KBM-7 (cell line): ENCODE measurements at regions not wholly inside any gene's neighbourhood (a gene's known extent, or its start where the extent isn't known, plus 50 kb on each side); places are given as distances from the start of the nearest gene placed in this dataset.
A peak's percentile ranks its signal among the peaks of the same experiment; 100 is the strongest.

Experiments
- DNase-seq: peaks from one replicate; pipeline ENCODE4 v3.0.0-alpha.2; 2015
- in situ Hi-C: fragments of 300-500 bp; cut with MboI; formaldehyde crosslinking; loops from 2 replicates; pipeline ENCODE4 v1.14.3; 2020; ENCODE audit warnings: low sequenced_read_pairs, low pct_unique_long_range_greater_than_20kb, mixed read lengths

DNA sequence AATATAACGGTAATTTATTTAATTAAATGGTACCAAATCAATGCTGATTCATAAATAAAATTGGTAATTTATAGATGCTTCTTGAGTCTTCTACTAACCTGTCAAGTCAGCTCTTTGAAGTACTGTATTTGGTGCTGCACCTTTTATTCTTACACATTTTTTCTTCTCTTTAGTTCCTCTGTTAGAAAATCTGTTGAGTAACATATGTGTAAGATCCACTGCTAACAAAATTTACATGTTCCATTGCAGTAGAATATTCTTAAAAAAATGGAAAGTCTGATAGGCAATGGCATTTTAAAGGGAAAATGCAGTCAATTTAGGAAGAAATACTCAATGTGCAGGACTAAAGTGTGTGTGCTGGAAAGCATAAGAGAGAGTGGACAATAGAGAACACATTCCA, 936.6 kb downstream of the ZPLD1 start:
- in situ Hi-C loops = no loop called here
- DNase-seq = no peak

- no peak for DNase-seq
- in situ Hi-C loops = no loop called here
Observed at GRCh38 chr3:103372031-103372430, 937.2 kb downstream of the ZPLD1 start.

- no peak for DNase-seq
- in situ Hi-C loops = no loop called here
Observed at GRCh38 chr3:103380391-103380790, 945.6 kb downstream of the ZPLD1 start.

DNA sequence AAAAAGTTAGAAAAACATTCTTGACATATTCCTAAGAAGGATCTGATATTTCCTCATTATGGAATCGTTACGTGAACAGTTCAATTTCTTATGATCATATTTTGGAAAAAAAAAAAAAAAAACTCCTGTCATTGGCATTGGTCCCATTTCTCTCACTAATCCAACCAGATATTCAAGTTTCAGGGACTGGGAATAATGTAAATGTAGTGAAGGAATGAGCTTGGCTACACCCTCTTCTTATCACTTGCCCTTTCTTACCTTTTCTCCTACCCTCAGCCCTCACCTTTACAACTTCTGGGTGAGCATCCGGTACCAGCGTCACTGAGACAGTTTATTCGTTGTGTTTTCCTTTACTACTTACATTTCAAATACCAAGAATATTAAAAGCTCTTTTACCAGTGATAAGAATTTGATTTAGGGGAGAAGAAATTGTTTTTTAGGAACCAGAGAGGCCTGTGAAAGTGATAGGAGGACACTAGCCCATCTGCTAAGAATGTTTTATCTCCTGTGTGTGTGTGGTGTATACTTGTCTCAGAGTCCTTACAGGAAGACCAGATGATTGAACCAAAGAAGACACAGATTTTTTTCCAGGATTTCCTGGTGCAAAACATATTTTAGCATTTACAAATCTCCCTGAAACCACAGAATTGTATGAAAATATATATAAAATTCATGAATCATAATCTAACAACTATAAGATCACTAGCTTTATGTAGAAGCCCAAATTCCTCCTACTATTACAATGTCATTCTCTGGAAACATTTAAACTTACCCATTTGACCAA, 946.7 kb downstream of the ZPLD1 start:
- DNase-seq = no peak
- in situ Hi-C loops = no loop called here

DNA sequence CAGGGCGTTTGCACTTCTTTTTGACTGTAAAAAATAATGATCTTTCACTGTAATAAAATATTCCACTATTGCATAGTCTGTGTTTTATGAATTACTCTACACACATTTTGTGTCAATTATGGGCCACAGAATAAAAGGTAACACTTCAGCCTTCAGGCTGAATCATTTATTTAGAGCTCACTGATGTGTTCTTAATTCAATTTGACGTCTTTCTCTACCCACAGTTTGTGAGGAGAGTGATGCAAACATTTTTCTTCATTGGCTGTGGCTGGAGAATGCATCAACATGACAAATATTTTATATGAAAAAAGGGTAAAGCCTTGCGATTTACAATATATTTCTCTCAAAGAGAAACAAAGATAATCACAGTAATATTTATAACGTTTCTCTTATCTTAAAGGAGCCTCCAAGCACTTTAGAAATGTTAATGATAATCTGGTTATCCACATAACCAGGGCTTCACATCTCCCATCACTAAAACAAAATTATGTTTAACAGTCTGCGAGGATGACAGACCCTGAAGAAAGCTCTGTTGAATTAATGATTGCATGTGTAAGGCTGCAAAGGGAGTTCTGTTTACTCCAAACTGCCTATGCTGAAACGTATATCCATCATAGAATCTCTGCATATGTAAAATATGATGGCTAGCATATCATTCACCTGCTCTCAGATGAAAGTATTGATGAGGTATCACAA, 951.3 kb downstream of the ZPLD1 start:
- no peak for DNase-seq
- in situ Hi-C loops = no loop called here

DNA sequence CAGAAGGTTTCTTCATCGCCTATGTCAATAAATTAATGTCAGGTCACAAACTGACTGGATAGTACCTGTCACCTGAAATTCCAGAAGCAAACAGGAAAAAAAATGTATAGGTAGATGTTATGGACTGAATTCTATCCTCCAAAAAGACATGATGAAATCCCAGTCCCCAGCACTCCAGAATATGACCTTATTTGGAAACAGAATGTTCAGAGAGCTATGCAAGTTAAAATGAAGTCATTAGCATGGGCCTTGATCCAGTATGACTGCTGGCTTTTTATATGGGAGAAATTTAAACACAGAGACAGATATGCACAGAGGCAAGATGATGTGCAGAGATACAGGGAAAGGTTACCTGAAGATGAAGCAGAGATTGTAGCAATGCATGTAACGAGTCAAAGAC, 953.4 kb downstream of the ZPLD1 start:
- in situ Hi-C loops = no loop called here
- DNase-seq = no peak

DNA sequence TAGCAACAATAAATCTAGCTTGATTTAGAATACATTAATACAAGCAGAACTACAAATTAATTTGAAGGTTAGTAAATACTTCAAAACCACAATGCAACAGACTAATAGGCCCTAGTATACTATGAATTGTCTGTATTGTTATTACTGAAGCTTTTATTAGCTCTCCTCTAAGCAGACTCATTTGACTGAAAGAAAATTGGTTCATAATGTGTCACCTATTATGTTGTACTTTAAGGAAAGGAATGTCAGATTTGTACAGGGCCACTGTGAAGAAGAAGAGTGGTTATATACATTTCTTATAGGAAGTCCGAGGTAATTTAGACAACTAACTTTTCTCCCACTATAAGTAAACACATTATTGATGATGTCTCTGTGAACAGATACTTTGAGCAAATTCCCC, 954.5 kb downstream of the ZPLD1 start:
- in situ Hi-C loops = no loop called here
- no peak for DNase-seq

DNA sequence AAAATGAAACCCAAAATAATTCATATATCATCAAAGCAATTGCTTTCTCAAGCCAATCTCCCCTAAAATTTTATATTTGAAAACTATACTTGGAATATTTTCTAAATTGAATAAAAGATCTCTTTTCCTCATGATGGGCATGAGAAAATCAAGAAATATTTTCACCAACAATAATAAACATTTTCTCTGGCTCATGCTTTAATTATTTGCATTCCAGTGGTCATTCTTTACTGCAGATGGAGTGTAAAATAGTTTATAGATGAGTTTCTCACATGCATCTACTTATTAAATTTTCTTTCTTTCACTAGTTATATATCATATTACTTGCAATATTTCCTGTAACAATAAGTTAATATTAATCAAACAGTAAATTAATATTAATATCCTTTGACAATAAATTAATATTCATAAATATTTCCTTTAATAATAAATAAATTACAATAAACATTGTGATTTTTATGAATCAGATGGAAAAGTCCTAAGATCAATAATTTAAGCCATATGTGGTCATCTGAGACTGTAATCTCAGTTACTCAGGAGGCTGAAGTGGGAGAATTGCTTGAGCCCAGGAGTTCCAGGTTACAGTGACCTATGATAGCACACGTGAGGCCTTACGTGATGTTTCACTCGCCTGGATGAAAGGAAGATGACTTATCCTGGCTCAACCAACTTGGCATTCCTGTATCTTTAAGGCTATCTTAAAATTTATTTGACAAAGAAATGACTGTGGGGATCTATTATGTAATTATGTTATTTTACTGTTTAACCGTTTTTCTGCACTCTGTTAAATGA, 958.8 kb downstream of the ZPLD1 start:
- no peak for DNase-seq
- in situ Hi-C loops = no loop called here

- in situ Hi-C loops = no loop called here
- DNase-seq = no peak
Observed at GRCh38 chr3:103403191-103403590, 968.4 kb downstream of the ZPLD1 start.

DNA sequence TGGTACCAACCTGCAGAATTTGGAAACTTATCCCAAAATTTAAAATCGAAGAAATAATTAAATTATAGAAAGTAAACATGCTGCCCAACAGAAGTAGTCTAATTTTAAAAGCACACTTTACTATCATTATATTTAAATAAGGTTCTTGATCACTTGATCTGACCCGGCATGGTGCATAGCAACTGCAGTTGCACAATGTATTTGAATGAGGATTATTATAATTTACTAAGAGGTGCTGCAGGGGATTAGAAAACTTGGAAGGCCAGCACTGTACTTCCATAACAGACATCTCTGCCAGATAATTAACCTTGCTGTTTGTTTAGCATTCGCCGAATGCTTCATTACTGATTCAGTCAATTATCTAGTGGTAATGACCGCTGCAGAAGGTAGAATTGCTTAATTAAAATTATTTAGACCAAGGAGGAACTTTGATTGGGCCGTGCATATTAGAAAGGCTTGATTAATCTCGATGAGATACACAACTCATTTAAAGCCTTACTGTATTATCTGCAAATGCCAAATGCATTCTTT, 971.6 kb downstream of the ZPLD1 start:
- in situ Hi-C loops = no loop called here
- no peak for DNase-seq

DNA sequence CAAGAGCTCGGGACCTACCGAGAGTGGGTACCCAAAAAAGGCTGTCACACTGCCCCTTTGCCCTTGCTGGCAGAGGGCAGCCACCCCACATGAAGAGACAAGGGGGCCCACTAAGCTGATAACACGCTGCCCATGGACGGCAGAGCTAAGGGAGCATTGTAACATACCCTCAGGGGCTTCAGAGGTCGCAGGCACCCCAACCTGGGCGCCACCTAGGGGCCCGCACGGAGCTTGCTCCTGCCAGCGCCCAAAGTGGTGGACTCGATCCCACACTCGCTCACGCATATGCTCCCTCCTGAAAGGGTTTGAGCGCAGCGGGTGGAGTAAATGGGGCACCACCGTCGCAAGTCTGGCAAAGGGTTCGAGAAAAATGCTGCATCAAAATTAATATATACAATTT, 975.4 kb downstream of the ZPLD1 start:
- DNase-seq = no peak
- in situ Hi-C loops = no loop called here

DNA sequence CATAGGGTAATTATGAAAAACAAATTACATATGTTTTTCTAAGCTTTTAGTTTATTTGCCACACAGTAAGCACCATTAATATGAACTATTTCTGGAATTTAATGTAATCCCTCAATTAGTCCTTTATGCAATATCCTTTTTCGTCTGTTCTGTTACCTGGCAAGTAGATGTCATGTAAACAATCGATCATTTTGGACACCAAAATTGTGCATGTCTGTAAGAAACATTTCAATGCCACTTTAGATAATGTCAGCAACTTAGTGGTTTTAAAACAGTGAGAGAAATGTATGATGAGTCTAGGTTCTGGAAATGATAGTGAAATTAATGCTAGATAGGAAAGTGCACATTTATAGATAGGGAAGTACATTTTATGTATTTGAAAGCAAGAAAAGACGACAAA, 986.6 kb downstream of the ZPLD1 start:
- in situ Hi-C loops = no loop called here
- DNase-seq = no peak

GRCh38 chr3:103437883-103438282, 1003.1 kb downstream of the ZPLD1 start:
- in situ Hi-C loops = no loop called here
- DNase-seq = no peak

DNA sequence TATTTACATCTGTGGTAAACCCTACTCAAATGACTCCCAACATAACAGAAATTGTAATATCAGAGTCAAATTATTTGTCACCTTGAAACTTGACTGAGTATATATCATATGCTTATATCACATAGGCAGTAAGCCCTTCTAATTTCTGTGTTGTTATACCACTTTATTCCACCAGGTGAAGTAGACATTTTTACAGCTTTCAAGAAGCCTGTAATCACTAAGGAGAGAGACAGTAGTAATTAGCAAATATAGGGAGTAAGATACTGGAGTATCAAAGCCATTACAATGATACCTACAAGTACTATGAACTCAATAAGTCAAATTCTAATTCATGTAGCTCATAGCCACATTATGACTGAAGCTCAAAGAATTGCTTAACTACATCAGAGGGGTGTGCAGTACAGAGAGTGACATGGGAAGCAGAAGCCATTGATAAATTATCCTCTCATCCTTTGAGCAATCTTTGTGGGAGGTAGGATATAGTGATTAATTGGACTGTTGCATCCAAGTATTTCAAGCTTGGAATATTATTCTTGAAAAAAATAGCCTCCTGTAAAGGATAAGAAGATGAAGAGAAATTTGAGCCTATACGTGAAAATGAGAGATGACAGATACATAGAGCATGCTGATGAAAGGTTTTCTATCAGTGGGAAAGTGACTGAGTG, 1005.9 kb downstream of the ZPLD1 start:
- DNase-seq = peak; percentile 16
- in situ Hi-C loops = no loop called here

DNA sequence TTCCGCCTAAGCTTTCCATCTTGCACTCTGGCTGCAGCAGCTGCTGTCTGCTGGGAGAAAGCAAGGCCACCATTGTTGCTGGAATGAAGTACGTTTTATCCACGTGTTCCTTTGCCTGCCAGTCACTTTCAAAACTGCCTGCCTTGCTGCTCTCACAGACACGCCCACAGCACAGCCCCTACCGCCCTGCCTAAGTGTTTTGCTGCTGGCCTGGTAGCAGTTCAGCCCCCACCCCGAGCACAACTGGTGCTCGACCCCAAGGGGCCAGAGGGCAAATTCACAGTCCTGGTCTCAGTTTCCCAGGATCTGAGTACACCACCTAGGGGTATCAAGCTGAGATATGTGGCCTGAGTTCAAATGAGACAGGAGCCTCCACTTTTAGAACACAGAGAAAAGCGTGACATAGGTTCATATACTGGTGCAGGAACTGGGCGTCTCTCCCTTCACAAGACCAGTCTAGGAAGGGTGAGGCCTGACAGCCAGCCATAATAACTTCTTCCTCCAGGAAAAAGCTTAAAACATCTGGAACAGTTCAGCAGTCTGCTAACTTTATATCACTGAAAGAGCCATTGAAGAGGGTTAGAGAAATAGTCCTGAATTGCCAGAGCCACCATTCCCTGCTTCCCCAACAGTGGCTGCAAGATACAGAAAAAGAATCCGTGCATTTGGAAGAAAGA, 1012.3 kb downstream of the ZPLD1 start:
- no peak for DNase-seq
- in situ Hi-C loops = no loop called here

GRCh38 chr3:103453152-103453551, 1018.3 kb downstream of the ZPLD1 start:
- in situ Hi-C loops = no loop called here
- no peak for DNase-seq

DNA sequence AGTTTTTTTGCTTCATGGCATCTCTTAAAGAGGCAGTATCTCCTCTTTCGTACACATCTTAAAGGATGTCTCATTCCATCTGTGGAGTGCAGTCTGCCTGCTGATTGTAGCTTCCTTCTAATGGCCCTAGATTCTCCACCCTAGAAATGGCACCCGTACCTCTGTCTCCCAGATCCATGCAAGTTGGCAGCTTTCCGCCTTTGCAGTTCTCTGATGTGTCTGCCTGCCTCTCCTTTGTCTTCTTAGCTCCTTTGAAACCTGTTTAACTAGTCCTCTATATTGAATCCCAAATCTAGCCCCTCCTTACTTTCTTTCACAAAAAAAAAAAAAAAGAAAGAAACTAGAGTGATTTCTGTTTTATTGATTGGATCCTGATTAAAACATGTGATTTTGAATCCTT, 1025.0 kb downstream of the ZPLD1 start:
- in situ Hi-C loops = no loop called here
- no peak for DNase-seq

DNA sequence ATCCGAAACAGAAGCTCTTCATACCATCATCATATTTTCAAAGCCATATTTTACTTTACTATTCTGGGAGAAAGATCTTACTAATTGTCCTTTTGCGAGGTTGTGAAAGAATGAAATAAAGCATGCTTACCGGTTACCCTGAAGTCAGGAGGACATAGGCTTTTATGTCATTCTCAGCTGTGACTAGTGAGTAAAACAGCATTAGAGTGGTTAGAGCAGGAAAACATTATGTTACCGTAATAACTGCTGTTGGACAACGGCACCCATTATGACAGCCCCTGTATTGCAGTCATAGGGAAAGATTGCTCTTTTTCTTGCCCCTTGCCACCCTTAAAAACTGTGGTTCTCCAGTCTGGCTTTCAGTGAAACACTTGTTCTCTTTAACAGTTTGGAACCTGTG, 1035.7 kb downstream of the ZPLD1 start:
- DNase-seq = no peak
- in situ Hi-C loops = no loop called here

DNA sequence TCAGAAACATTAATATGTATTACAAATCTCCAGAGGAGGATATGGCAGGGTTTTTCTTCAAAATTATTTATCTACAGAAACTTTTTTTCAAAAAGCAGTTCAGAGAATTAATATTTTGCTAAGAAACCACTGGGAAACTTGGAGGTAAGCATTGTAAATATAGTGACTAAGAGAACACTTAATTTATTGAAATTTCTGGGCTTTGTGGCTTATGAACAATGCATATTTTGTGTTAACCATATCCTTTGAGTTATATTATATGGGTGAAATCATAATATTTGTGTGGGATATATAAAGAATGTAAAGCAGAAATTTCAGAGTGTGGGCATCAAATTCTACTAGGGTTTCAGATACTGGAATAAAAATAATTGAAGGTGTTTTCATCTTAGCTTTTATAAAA, 1059.2 kb downstream of the ZPLD1 start:
- no peak for DNase-seq
- in situ Hi-C loops = no loop called here
